Activated T-cell treated with anti-CD3 and anti-CD28 coated beads for 24 hours (primary cell): ENCODE measurements at regions not wholly inside any gene's neighbourhood (a gene's known extent, or its start where the extent isn't known, plus 50 kb on each side); places are given as distances from the start of the nearest gene placed in this dataset.

ENCODE experiments used
- DNase-seq: peaks from one replicate; pipeline ENCODE4 v3.0.0-alpha.2; 2020; ENCODE audit warnings: low read depth

DNA sequence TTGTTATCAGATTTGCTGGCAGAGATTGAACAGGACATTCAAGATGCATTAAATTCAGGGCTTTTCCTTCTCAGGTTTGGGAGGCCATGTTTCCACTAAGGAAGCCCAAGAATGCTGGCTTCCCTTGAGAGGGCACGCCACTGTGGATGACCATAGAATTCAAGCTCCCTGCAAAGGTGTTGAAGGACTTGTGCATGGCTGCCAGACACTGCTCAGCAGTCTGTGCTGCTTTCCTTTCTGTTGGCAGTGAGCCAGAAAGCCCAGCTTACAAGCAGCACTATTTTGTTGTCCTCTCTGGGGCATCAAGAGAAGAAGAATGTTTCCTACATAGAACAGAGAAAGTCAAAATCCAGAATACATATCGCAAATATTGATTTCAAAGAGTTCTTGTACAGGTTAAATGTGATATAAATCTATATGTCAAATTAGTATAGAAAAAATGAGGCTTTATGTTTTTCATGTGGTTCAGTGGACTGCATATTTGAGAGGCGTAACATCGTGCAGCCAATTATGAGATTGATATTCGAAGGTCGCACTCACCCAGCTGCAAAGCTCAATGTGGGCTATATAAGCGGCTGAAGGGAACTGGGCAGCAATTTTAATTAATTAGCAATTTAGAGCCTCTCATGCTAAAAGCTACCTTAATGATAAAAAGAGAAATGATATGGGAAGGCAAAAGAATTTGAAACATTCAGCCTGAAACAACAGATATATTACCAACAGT is 103.1 kb upstream of the ISL1 start:
- DNase-seq: no peak

GRCh38 chr5:51286046-51286445 is 97.2 kb upstream of the ISL1 start:
- no peak for DNase-seq

GRCh38 chr5:51302343-51302742 is 80.9 kb upstream of the ISL1 start:
- no peak for DNase-seq

DNA sequence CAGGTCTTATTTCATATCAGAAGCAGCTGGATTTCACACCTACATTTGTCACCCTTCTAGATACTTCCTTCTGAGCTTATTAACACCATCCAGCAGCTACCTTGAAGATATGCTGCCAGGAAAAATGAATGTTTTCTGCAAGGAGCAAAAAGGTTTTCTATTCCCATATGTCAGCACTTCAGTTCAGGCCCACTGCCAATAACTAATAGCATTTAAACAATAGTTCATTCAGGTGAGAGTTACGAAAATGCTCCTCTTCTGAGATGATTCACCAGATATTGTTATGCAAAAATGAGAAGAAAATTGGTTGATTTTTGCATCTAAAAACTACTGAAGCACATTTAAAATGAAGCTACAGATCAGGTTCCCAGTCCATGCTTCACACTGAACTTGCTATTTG is 56.4 kb upstream of the ISL1 start:
- DNase-seq: no peak
